GM12892 (cell line): ENCODE measurements at regions not wholly inside any gene's neighbourhood (a gene's known extent, or its start where the extent isn't known, plus 50 kb on each side); places are given as distances from the start of the nearest gene placed in this dataset.

Experiments
- POLR2A ChIP-seq: IDR thresholded peaks from 2 replicates; pipeline ENCODE4 v1.6.1; 2011; ENCODE audit warnings: low read depth, low read length, control low read depth
- TAF1 ChIP-seq: IDR thresholded peaks from 2 replicates; pipeline ENCODE4 v1.6.1; 2011; ENCODE audit warnings: low read depth, mild to moderate bottlenecking, control low read depth, low read length, borderline replicate concordance

- TF ChIP-seq TAF1: no peak
- TF ChIP-seq POLR2A: no peak
These were observed 345.4 kb upstream of the NR5A2 start for GRCh38 chr1:199682081-199682480.
